Stimulated activated CD4-positive, alpha-beta T cell treated with anti-CD3 and anti-CD28 coated beads, Interleukin-4, amount 100 ng/mL, for 4 hours (primary cell): ENCODE measurements at regions not wholly inside any gene's neighbourhood (a gene's known extent, or its start where the extent isn't known, plus 50 kb on each side); places are given as distances from the start of the nearest gene placed in this dataset.
"Not testable (repeated sequence)": the region's sequence is repeated elsewhere in the genome, so short reads cannot be mapped to it uniquely, and the experiment has no call there.

Experiments
- DNase-seq, 2 experiments: peaks; one replicate each; pipeline ENCODE4 v3.0.0-alpha.2; 2020

GRCh38 chr9:78172610-78173009, 63.3 kb upstream of the CEP78 start:
- DNase-seq: not testable (repeated sequence)

GRCh38 chr9:78171651-78172050, 64.2 kb upstream of the CEP78 start:
- DNase-seq: no peak

- DNase-seq: no peak
Observed at GRCh38 chr9:78169125-78169524, 66.8 kb upstream of the CEP78 start.

DNA sequence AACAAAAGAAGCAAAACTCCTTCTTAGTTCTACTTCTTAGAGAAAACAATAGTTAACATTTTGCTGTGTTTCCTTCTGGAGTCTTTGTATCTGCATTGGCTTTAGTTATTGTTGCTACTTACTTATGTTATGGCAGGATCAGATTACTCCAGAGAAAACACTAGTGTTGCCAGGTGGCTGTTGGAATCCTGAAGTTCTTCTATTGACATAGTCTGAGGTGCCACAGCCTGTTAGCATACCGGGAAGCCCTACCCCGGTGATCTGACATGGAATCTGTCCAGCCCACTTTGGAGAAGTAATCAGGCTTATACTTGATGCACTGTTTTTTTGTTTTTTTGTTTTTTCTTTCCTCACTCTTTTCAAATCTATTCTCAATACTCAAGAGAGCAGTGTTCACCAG, 68.5 kb upstream of the CEP78 start:
- DNase-seq: no peak

GRCh38 chr9:78163834-78164233, 72.0 kb upstream of the CEP78 start:
- no peak for DNase-seq

DNA sequence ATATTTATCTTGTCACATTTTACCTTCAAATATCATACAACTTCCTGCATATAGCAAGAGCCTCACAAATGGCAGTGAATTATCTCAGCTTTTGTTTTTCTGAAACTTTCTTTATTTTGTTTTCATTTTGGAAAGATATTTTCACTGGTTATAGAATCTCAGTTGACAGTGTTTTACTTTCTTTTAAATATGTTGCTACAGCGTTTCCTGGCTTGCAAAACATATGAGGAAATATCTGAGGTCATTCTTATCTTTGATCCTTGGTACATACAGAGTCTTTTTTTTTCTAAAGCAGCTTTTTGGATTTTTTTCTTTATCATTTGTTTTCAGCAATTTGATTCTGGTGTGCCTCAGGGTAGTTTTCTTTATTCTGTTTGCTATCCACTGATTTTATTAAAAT, 77.6 kb upstream of the CEP78 start:
- DNase-seq: no peak

DNA sequence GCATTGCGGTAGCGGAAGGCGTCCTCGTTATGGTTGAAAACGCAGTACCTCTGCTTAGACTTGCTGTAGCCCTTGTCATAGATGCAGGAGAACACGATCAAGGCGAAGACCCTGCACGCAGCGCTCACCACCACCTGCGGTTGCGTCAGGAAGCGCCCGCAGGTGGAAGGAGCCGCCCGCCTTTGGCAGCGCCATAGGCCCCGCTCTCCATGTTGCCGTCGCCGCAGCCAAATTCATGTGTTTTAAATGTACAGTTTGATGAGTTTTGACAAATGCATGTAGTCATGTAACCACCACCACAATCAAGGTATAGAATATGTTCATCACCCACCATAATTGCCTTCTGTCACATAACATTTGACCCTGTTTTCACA, 84.9 kb upstream of the CEP78 start:
- DNase-seq: no peak

DNA sequence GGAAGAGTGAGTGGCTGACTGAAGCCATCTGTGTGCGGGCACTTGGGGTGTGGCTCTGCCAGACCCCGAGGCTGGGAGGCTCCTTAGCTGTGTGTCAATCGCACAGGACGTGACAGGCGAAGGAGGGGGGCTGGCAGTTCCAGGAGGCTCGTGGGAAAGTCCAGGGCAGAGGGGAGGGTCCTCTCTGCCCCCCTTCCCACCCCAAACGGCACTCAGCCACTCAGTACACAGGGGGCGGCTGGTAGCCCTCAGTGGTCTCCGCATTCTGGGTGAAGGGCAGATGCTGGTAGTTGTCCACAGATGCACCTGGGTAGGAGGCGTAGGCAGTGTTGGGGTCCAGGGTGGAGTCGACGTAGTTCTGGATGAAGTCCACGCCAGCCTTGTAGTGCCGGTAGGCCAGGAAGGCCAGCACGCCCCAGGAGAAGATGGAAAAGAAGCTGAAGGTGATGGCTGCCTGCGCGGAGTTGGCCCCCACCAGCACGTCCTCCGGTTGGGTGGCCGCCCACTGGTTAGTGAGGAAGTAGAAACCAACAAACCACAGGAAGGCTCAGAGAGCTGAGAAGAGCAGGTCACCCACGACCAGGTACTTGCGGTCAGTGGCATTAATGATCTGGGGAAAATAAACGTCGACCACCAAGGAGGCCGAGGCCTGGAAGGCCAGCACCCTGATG, 85.4 kb upstream of the CEP78 start:
- no peak for DNase-seq

DNA sequence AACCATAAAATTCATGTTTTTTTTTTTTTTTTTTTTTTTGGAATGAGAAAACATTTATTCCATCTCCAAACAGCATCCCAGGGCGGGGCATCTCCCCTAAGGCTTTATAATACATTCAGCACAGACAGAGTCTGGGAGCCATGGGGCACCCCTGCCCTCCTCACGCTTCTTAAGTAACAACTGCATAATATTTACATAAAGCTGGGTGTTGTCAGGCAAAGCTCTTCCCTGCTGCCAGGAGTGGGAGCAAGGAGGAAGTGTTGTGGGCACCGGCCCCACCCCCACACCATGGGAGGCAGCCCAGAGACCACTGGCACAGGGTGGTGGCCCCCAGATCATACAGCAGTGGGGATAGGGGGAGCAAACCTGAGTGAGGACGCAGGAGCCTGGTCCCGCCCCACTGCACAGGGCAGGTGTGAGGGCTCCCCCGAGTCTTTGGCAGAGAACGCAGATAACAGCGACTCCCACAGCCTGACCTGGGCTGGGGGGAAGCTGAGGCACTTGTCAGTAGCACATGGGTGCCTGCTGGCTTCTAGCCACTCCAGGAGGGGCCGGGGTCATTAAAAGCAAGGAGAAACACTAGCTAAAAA, 86.1 kb upstream of the CEP78 start:
- DNase-seq: no peak

DNA sequence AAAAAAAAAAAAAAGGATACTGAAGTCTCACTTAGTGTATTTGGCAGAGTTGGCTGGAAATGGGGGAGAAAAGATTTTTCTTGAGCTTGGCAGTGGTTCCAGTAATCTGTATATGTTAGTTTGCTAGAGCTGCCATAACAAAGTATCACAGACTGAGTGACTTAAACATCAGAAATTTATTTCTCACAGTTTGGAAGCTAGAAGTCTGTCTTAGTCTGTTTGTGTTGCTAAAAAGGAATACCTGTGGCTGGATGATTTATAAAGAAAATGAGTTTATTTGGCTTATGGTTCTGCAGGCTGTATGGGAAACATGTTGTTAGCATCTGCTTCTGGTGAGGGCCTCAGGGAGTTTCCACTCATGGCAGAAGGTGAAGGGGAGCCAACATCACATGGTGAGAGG, 89.6 kb upstream of the CEP78 start:
- no peak for DNase-seq

DNA sequence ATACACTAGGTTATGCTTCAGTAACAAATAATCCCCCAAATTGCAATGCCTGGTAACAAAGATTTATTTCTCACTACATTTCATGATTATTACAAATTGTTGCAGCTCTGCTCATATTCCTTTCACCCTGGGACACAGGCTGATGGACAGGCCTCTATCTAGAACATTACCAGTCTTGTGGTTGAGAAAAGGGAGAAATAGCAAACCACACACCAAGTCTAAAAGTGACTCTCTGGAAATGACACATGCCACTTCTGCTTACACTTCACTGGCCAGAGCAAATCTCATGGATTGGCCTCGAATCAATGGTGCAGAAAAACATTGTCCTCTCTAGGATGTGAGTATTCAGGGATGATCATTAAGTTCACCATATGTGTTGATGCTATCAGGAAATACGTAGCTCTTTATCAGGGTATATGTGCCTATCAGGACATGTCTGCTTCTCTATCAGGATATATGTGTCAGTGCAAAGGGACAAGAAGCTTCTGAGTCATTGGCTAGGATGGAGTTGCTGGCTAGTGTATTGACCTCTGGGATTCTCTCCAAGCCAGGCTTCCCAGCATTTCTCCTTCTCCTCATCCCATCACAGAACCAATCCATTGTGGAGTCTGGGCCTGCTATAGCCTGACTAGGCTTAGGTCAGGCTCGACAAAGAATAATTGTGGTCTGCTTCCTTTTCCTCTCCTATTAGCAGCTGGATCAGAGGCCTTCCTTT, 91.1 kb upstream of the CEP78 start:
- no peak for DNase-seq

DNA sequence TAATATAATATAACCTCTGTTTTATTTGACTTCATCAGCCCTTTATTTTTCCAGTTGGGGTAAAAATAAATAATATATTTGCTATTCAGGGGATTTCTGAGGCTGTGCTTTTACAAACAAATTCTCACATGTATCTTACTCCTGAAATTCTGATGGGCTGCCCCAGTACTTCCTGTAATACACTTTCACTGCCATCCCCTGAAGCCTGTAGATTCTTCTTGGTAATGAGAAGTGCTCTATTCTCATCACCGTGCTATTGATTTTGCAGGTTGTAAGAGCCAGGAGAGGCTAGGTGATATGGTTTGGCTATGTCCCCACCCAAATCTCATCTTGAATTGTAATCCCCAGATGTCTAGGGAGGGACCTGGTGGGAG, 91.9 kb upstream of the CEP78 start:
- no peak for DNase-seq

- DNase-seq: no peak
Observed at GRCh38 chr9:78143281-78144007, 92.4 kb upstream of the CEP78 start.

GRCh38 chr9:78142264-78142663, 93.6 kb upstream of the CEP78 start:
- DNase-seq: not testable (repeated sequence)

DNA sequence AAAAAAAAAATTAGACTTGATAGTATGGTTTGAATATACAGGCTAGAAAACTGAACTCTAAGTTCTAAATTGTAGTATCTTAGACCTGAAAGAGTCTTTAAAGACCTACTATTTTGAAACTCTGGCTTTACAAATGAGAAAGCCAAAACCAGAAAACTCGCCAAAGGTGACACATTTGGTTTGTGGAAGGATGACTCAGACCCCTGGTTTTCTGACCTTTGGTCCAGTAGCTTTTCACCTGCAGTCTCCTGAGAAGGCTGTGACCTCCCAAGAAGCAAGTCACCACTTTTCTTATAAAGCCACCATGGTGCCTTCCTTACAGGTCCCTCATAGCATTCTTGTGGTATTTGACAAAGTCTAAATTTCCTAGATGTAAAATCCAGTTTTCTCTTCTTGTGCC, 102.1 kb upstream of the CEP78 start:
- no peak for DNase-seq

GRCh38 chr9:78132701-78133058, 101.1 kb upstream of the GNAQ start:
- DNase-seq: no peak

DNA sequence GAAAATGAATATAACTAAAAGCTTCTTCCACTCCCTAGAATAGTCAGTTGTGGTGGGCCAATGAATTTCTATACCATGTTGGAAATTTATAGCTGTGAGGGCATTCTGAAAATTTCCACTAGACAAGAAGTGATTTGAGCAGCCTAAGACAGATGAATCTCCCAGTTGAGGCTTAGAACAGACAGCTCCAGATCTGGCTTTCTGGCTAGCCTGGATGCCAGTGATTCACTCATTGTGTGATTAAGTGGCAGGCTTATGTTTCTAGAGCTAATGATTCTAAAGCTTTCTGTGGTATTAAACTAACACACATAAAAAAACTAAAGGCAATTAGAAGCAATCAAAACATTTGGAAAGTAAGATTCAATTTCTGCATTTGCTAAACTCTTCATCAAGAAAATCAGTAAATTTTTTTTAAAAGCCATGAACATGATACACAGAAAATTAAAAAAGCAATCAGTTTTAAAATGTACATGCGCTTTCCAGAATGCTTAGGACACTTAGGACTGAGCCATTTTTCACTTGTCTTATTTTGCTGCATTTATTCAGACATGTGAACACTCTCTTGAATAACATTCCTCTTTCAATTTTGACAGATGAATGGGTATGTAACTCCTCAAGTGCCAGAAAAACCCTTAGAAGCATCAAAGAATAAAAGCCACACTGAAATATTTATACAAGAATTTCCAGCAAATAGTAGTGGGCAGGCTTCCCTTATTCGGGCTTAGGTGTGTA, 100.5 kb upstream of the GNAQ start:
- no peak for DNase-seq

DNA sequence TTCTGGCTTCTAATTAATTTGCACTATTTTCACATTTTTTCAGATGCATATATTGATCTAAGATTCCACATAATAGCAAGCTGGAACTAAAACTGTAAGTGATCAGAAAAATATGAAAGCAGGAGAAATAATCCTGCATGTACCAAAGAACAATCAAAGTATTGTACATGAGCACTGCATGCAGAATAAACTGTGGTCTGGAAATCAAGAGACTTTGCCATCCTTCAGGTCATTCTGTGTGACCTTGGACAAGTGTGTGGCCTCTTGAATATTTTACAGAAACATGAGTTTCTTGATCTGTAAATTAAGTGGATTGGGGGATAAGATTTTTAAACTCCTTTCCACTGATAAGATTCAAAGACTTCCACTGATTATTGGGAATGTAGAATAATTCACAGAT, 99.2 kb upstream of the GNAQ start:
- DNase-seq: no peak

- DNase-seq: no peak
Observed at GRCh38 chr9:78130004-78130403, 98.4 kb upstream of the GNAQ start.

- DNase-seq: no peak
Observed at GRCh38 chr9:78127279-78128225, 95.9 kb upstream of the GNAQ start.

- DNase-seq: no peak
Observed at GRCh38 chr9:78123808-78124207, 92.2 kb upstream of the GNAQ start.

DNA sequence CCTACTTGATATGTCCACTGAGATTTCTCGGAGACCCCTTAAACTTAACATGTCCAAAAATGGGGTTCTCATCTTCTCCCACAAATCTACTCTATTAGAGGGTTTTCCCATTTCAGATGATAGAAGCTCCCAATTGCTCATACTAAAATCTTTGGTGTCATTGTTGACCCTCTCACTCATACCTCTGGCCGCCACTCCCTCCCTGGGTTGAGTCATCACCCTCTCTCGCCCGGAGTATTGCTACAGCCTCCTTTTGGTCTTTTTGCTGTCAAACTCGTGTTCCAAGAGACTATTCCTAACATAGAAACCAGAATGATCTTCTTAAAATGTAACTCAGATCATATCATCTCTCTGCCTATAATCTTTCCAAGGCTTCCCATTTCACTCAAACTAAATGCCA, 91.0 kb upstream of the GNAQ start:
- no peak for DNase-seq
